H9 (cell line): ENCODE measurements at regions not wholly inside any gene's neighbourhood (a gene's known extent, or its start where the extent isn't known, plus 50 kb on each side); places are given as distances from the start of the nearest gene placed in this dataset.

ENCODE experiments used
- DNase-seq: peaks from one replicate; pipeline ENCODE4 v3.0.0-alpha.2; 2017
- H2AFZ ChIP-seq: one replicate; pipeline ENCODE4 v1.6.1; 2013; ENCODE audit warnings: mild to moderate bottlenecking, low read length, control low read depth, moderate library complexity
- H2AK5ac ChIP-seq: 2 replicates; pipeline ENCODE4 v1.6.1; 2013; ENCODE audit warnings: low read length, control low read depth, mixed read lengths; ENCODE audit not compliant: insufficient read length
- H2BK120ac ChIP-seq: one replicate; pipeline ENCODE4 v1.6.1; 2013; ENCODE audit warnings: low read depth, mild to moderate bottlenecking, low read length, control low read depth, inconsistent platforms; ENCODE audit not compliant: poor library complexity, severe bottlenecking
- H2BK12ac ChIP-seq: 2 replicates; pipeline ENCODE4 v1.6.1; 2013; ENCODE audit warnings: low read length, control low read depth, mixed read lengths, low read depth; ENCODE audit not compliant: insufficient read length
- H2BK15ac ChIP-seq: 2 replicates; pipeline ENCODE4 v1.6.1; 2013; ENCODE audit warnings: low read depth, low read length, control low read depth
- H2BK20ac ChIP-seq: one replicate; pipeline ENCODE4 v1.6.1; 2013; ENCODE audit warnings: low read depth, mild to moderate bottlenecking, low read length, control low read depth, inconsistent platforms; ENCODE audit not compliant: poor library complexity, severe bottlenecking
- H2BK5ac ChIP-seq: 2 replicates; pipeline ENCODE4 v1.6.1; 2013; ENCODE audit warnings: low read length, control low read depth, mixed read lengths; ENCODE audit not compliant: insufficient read length
- H3K14ac ChIP-seq: 2 replicates; pipeline ENCODE4 v1.6.1; 2013; ENCODE audit warnings: low read length, control low read depth; ENCODE audit not compliant: insufficient read depth
- H3K18ac ChIP-seq: 2 replicates; pipeline ENCODE4 v1.6.1; 2013; ENCODE audit warnings: low read depth, mild to moderate bottlenecking, mixed read lengths, low read length, control low read depth; ENCODE audit not compliant: insufficient read length
- H3K23ac ChIP-seq: 2 replicates; pipeline ENCODE4 v1.6.1; 2013; ENCODE audit warnings: low read length, control low read depth, mixed read lengths, low read depth; ENCODE audit not compliant: insufficient read length
- H3K23me2 ChIP-seq: 2 replicates; pipeline ENCODE4 v1.6.1; 2013; ENCODE audit warnings: low read depth, mild to moderate bottlenecking, mixed read lengths, low read length, control low read depth; ENCODE audit not compliant: insufficient read length, poor library complexity, severe bottlenecking
- H3K27ac ChIP-seq: 2 replicates; pipeline ENCODE4 v1.5.1; 2013; ENCODE audit warnings: low read length, control low read depth, mixed read lengths, low read depth; ENCODE audit not compliant: insufficient read length
- H3K27me3 ChIP-seq: 2 replicates; pipeline ENCODE4 v1.6.1; 2013; ENCODE audit warnings: low read length, control low read depth, inconsistent platforms; ENCODE audit not compliant: insufficient read depth
- H3K4ac ChIP-seq: 2 replicates; pipeline ENCODE4 v1.6.1; 2013; ENCODE audit warnings: low read depth, mild to moderate bottlenecking, control low read depth, inconsistent platforms, low read length, moderate library complexity
- H3K4me1 ChIP-seq: 2 replicates; pipeline ENCODE4 v1.6.1; 2013; ENCODE audit warnings: low read length, control low read depth, inconsistent platforms; ENCODE audit not compliant: insufficient read depth
- H3K4me2 ChIP-seq: 2 replicates; pipeline ENCODE4 v1.6.1; 2013; ENCODE audit warnings: low read length, control low read depth, mixed read lengths; ENCODE audit not compliant: insufficient read length, insufficient read depth
- H3K56ac ChIP-seq: 2 replicates; pipeline ENCODE4 v1.6.1; 2013; ENCODE audit warnings: low read depth, mild to moderate bottlenecking, mixed read lengths, low read length, control low read depth; ENCODE audit not compliant: insufficient read length
- H3K79me1 ChIP-seq: 2 replicates; pipeline ENCODE4 v1.6.1; 2013; ENCODE audit warnings: low read depth, mild to moderate bottlenecking, moderate library complexity, low read length, control low read depth, inconsistent platforms; ENCODE audit not compliant: insufficient read depth, poor library complexity, severe bottlenecking
- H3K79me2 ChIP-seq: 2 replicates; pipeline ENCODE4 v1.6.1; 2013; ENCODE audit warnings: low read length, control low read depth, inconsistent platforms; ENCODE audit not compliant: insufficient read depth
- H3K9ac ChIP-seq: 2 replicates; pipeline ENCODE4 v1.6.1; 2013; ENCODE audit warnings: low read length, control low read depth, mixed read lengths; ENCODE audit not compliant: insufficient read length; ENCODE audit errors: extremely low read depth
- H3K9me3 ChIP-seq: one replicate; pipeline ENCODE4 v1.6.1; 2013; ENCODE audit warnings: low read depth, low read length, inconsistent platforms; ENCODE audit not compliant: control insufficient read depth
- H3T11ph ChIP-seq: one replicate; pipeline ENCODE4 v1.6.1; 2013; ENCODE audit warnings: mild to moderate bottlenecking, low read length, control low read depth, inconsistent platforms
- H4K20me1 ChIP-seq: one replicate; pipeline ENCODE4 v1.6.1; 2013; ENCODE audit not compliant: control insufficient read depth, insufficient read length, insufficient read depth
- H4K5ac ChIP-seq: 2 replicates; pipeline ENCODE4 v1.6.1; 2013; ENCODE audit warnings: low read depth, mild to moderate bottlenecking, mixed read lengths, low read length, control low read depth; ENCODE audit not compliant: insufficient read length
- H4K8ac ChIP-seq: replicated peaks from 2 replicates; pipeline ENCODE4 v1.6.1; 2013; ENCODE audit warnings: low read length, control low read depth, mixed read lengths, low read depth; ENCODE audit not compliant: insufficient read length
- H4K91ac ChIP-seq: 2 replicates; pipeline ENCODE4 v1.6.1; 2013; ENCODE audit warnings: low read depth, mild to moderate bottlenecking, moderate library complexity, mixed read lengths, low read length, control low read depth; ENCODE audit not compliant: insufficient read length
- H3K27ac Mint-ChIP-seq, 3 experiments: 2 replicates in 2 of 3; 3 replicates in 1 of 3; pipeline ENCODE4 v1.8.0; 2020 to 2021; ENCODE audit warnings: mixed read lengths in 3 of 3, mild to moderate bottlenecking in 1 of 3, moderate library complexity in 1 of 3
- H3K27me3 Mint-ChIP-seq: 2 replicates; pipeline ENCODE4 v1.8.0; 2021; ENCODE audit warnings: low read depth, mild to moderate bottlenecking, moderate library complexity, mixed read lengths
- H3K36me3 Mint-ChIP-seq, 3 experiments: 2 replicates in 2 of 3; 3 replicates in 1 of 3; pipeline ENCODE4 v1.8.0; 2020 to 2021; ENCODE audit warnings: low read depth in 3 of 3, mixed read lengths in 3 of 3; ENCODE audit not compliant: insufficient read depth in 1 of 3
- H3K4me1 Mint-ChIP-seq, 2 experiments: 2 replicates each; pipeline ENCODE4 v1.8.0; 2020; ENCODE audit warnings: mixed read lengths in 2 of 2
- H3K4me3 Mint-ChIP-seq, 2 experiments: 2 replicates in 1 of 2; 3 replicates in 1 of 2; pipeline ENCODE4 v1.8.0; 2020 to 2021; ENCODE audit warnings: mild to moderate bottlenecking in 2 of 2, mixed read lengths in 2 of 2, moderate library complexity in 1 of 2
- H3K9me3 Mint-ChIP-seq, 2 experiments: 2 replicates in 1 of 2; 3 replicates in 1 of 2; pipeline ENCODE4 v1.8.0; 2020; ENCODE audit warnings: mild to moderate bottlenecking in 2 of 2, mixed read lengths in 2 of 2, moderate library complexity in 1 of 2
- WGBS: extraction: QIAGEN DNeasy Blood & Tissue Kit; methylation state at CpG from one replicate; pipeline ENCODE4 v1.1.7; 2013; ENCODE audit warnings: missing lambda C conversion rate, low lambda C conversion rate, mixed read lengths; ENCODE audit not compliant: insufficient read length; ENCODE audit errors: extremely low coverage; 5-methylcytosine and 5-hydroxymethylcytosine counted together
- TF ChIP-seq, protein P1 (sequence below): fragments of 200-600 bp; sonication (generic); conservative IDR thresholded peaks from 3 replicates; pipeline ENCODE4 v1.8.0; 2021; ENCODE audit warnings: antibody characterized with exemption, mild to moderate bottlenecking

DNA sequence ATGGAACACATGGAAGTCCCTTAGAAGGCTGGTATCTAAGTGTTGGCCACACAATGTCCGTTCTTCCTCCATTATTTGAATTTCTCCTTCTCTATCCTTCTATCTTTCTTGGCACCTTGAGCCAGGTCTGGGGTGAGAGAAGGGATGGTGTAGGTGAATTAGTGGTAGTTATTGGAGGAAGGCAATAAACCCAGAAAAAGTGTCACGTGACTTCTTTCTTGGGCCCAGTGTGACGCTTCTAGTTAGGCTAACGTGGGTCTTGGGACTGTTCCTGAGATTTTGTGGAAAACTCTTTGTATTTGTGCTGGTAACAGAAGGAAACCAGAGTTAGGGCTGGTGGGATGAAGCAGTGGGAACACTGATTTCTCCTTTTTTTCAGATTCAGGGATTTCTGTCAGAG is 53.1 kb upstream of the ELF5 start:
- H4K20me1 ChIP-seq: no peaks in the 10 kb centered on the region
- no peak overlapping the region for H3K14ac ChIP-seq
- H2BK5ac ChIP-seq: no peak overlapping the region
- no peaks in the 10 kb centered on the region for H3K23me2 ChIP-seq
- no CpG with 5 or more reads among the region's 4 CpGs for WGBS
- no peaks in the 10 kb centered on the region for H3K9me3 ChIP-seq
- no peak overlapping the region for H3K4ac ChIP-seq
- no peak overlapping the region for H2BK15ac ChIP-seq
- Mint-ChIP-seq H3K4me3 (no peak overlapping the region), H3K4me1 (peaks cover 18 to 20% of the 10 kb centered on the region in 2 experiments), H3K27me3 (peaks cover 8% of the 10 kb centered on the region; the same call in 1 of the 2 replicates), H3K9me3 (no peaks in the 10 kb centered on the region), H3K27ac (no peak overlapping the region), H3K36me3 (no peaks in the 10 kb centered on the region)
- no peak overlapping the region for H3K23ac ChIP-seq
- H3K27me3 ChIP-seq: no peaks in the 10 kb centered on the region
- H4K5ac ChIP-seq: no peak overlapping the region
- H3K4me2 ChIP-seq: no peak overlapping the region
- H3K79me2 ChIP-seq: no peaks in the 10 kb centered on the region
- no peak overlapping the region for H3K56ac ChIP-seq
- TF ChIP-seq, protein P1, sequence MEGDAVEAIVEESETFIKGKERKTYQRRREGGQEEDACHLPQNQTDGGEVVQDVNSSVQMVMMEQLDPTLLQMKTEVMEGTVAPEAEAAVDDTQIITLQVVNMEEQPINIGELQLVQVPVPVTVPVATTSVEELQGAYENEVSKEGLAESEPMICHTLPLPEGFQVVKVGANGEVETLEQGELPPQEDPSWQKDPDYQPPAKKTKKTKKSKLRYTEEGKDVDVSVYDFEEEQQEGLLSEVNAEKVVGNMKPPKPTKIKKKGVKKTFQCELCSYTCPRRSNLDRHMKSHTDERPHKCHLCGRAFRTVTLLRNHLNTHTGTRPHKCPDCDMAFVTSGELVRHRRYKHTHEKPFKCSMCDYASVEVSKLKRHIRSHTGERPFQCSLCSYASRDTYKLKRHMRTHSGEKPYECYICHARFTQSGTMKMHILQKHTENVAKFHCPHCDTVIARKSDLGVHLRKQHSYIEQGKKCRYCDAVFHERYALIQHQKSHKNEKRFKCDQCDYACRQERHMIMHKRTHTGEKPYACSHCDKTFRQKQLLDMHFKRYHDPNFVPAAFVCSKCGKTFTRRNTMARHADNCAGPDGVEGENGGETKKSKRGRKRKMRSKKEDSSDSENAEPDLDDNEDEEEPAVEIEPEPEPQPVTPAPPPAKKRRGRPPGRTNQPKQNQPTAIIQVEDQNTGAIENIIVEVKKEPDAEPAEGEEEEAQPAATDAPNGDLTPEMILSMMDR: no peak
- H3K18ac ChIP-seq: no peak overlapping the region
- no peak overlapping the region for H2BK12ac ChIP-seq
- H3K27ac ChIP-seq: no peak overlapping the region
- H2BK20ac ChIP-seq: no peak overlapping the region
- no peak overlapping the region for H3K9ac ChIP-seq
- no peak overlapping the region for H4K8ac ChIP-seq
- H4K91ac ChIP-seq: no peak overlapping the region
- H3K79me1 ChIP-seq: no peaks in the 10 kb centered on the region
- H2BK120ac ChIP-seq: no peak overlapping the region
- no peak overlapping the region for H2AFZ ChIP-seq
- no peak overlapping the region for H2AK5ac ChIP-seq
- H3T11ph ChIP-seq: no peak overlapping the region
- H3K4me1 ChIP-seq: no peaks in the 10 kb centered on the region
- DNase-seq: no peak
